ENCODE measurements at regions not wholly inside any gene's neighbourhood (a gene's known extent, or its start where the extent isn't known, plus 50 kb on each side); places are given as distances from the start of the nearest gene placed in this dataset.
"Not testable (repeated sequence)": the region's sequence is repeated elsewhere in the genome, so short reads cannot be mapped to it uniquely, and the experiment has no call there.

GRCh38 chr2:53490659-53491058 is 276.9 kb upstream of the CHAC2 start:
- DNase-seq = no peak

- not testable (repeated sequence) for DNase-seq
Observed at GRCh38 chr2:53486185-53486899, 281.3 kb upstream of the CHAC2 start.

- no peak for DNase-seq
Observed at GRCh38 chr2:53485021-53485728, 282.4 kb upstream of the CHAC2 start.

GRCh38 chr2:53484531-53484930 is 283.1 kb upstream of the CHAC2 start:
- DNase-seq = no peak

- DNase-seq = no peak
Observed at GRCh38 chr2:53477517-53477916, 290.1 kb upstream of the CHAC2 start.

- DNase-seq = no peak
Observed at GRCh38 chr2:53476834-53477233, 290.8 kb upstream of the CHAC2 start.

GRCh38 chr2:53475766-53476165 is 291.8 kb upstream of the CHAC2 start:
- no peak for DNase-seq

GRCh38 chr2:53475321-53475720 is 292.3 kb upstream of the CHAC2 start:
- no peak for DNase-seq

GRCh38 chr2:53474914-53475313 is 292.7 kb upstream of the CHAC2 start:
- no peak for DNase-seq

- no peak for DNase-seq
Observed at GRCh38 chr2:53473775-53474311, 293.8 kb upstream of the CHAC2 start.

GRCh38 chr2:53473236-53473635 is 294.4 kb upstream of the CHAC2 start:
- no peak for DNase-seq

- no peak for DNase-seq
Observed at GRCh38 chr2:53467467-53468180, 300.0 kb upstream of the CHAC2 start.

- no peak for DNase-seq
Observed at GRCh38 chr2:53463806-53464726, 303.5 kb upstream of the CHAC2 start.

- DNase-seq = no peak
Observed at GRCh38 chr2:53460937-53461336, 306.7 kb upstream of the CHAC2 start.

- peak in 1 of 2 experiments; percentile 6 for DNase-seq
Observed at GRCh38 chr2:53460347-53460746, 307.3 kb upstream of the CHAC2 start.

- no peak for DNase-seq
Observed at GRCh38 chr2:53455094-53455493, 312.5 kb upstream of the CHAC2 start.

GRCh38 chr2:53452957-53453748 is 314.5 kb upstream of the CHAC2 start:
- DNase-seq = no peak

GRCh38 chr2:53452400-53452799 is 315.2 kb upstream of the CHAC2 start:
- DNase-seq = no peak

GRCh38 chr2:53450923-53451322 is 316.7 kb upstream of the CHAC2 start:
- DNase-seq = no peak

GRCh38 chr2:53448591-53448990 is 319.0 kb upstream of the CHAC2 start:
- no peak for DNase-seq

- DNase-seq = no peak
Observed at GRCh38 chr2:53448086-53448485, 319.5 kb upstream of the CHAC2 start.
